GM23338 (cell line): ENCODE measurements at regions not wholly inside any gene's neighbourhood (a gene's known extent, or its start where the extent isn't known, plus 50 kb on each side); places are given as distances from the start of the nearest gene placed in this dataset.

ENCODE experiments used
- ATAC-seq: fragments of 200-7000 bp; cut with Tn5 transposase; 3 replicates; pipeline ENCODE4 v1.9.1; 2020
- DNase-seq: peaks from one replicate; pipeline ENCODE4 v3.0.0-alpha.2; 2015; ENCODE audit warnings: low spot score
- H2AFZ ChIP-seq: fragments of 200-600 bp; sonication (generic); 2 replicates; pipeline ENCODE4 v1.8.0; 2016; ENCODE audit warnings: antibody characterized with exemption, mild to moderate bottlenecking, moderate library complexity
- H3F3A ChIP-seq: fragments of 200-600 bp; sonication (generic); replicated peaks from 2 replicates; pipeline ENCODE4 v1.8.0; 2017; ENCODE audit warnings: antibody characterized with exemption, mixed run types, low read depth
- H3K27ac ChIP-seq: fragments of 200-600 bp; sonication (generic); 2 replicates; pipeline ENCODE4 v1.6.1; 2016; ENCODE audit warnings: low read depth
- H3K27me3 ChIP-seq: fragments of 200-600 bp; sonication (generic); 2 replicates; pipeline ENCODE4 v1.8.0; 2016; ENCODE audit warnings: mild to moderate bottlenecking, mixed run types, moderate library complexity; ENCODE audit not compliant: insufficient read depth
- H3K36me3 ChIP-seq: fragments of 200-600 bp; sonication (generic); 2 replicates; pipeline ENCODE4 v1.8.0; 2016; ENCODE audit warnings: mild to moderate bottlenecking; ENCODE audit not compliant: insufficient read depth
- H3K4me1 ChIP-seq: fragments of 200-600 bp; sonication (generic); 2 replicates; pipeline ENCODE4 v1.8.0; 2016; ENCODE audit warnings: mild to moderate bottlenecking, moderate library complexity; ENCODE audit not compliant: insufficient read depth
- H3K4me2 ChIP-seq: fragments of 200-600 bp; sonication (generic); 2 replicates; pipeline ENCODE4 v1.7.1; 2017; ENCODE audit warnings: mixed run types
- H3K4me3 ChIP-seq: fragments of 200-600 bp; sonication (generic); 2 replicates; pipeline ENCODE4 v1.6.1; 2016; ENCODE audit warnings: mixed run types
- H3K79me2 ChIP-seq: fragments of 200-600 bp; sonication (generic); replicated peaks from 2 replicates; pipeline ENCODE4 v1.8.0; 2017; ENCODE audit warnings: mild to moderate bottlenecking; ENCODE audit not compliant: insufficient read depth
- H3K9me2 ChIP-seq: fragments of 200-600 bp; sonication (generic); 2 replicates; pipeline ENCODE4 v1.8.0; 2017; ENCODE audit not compliant: insufficient read depth
- H4K20me1 ChIP-seq: fragments of 200-600 bp; sonication (generic); replicated peaks from 2 replicates; pipeline ENCODE4 v1.8.0; 2017; ENCODE audit warnings: mild to moderate bottlenecking; ENCODE audit not compliant: insufficient read depth
- H3K27ac Mint-ChIP-seq: 2 replicates; pipeline ENCODE4 v1.8.0; 2020; ENCODE audit warnings: inconsistent platforms, mild to moderate bottlenecking, moderate library complexity, mixed read lengths
- H3K27me3 Mint-ChIP-seq: 3 replicates; pipeline ENCODE4 v1.8.0; 2022; ENCODE audit warnings: low read depth, mild to moderate bottlenecking, moderate library complexity, mixed read lengths, inconsistent platforms; ENCODE audit not compliant: insufficient read depth, poor library complexity
- H3K36me3 Mint-ChIP-seq: 3 replicates; pipeline ENCODE4 v1.8.0; 2021; ENCODE audit warnings: low read depth, mild to moderate bottlenecking, inconsistent platforms, moderate library complexity, mixed read lengths
- H3K4me1 Mint-ChIP-seq: 3 replicates; pipeline ENCODE4 v1.8.0; 2020; ENCODE audit warnings: mild to moderate bottlenecking, inconsistent platforms, mixed read lengths
- H3K4me3 Mint-ChIP-seq: 3 replicates; pipeline ENCODE4 v1.8.0; 2021; ENCODE audit warnings: moderate library complexity, mild to moderate bottlenecking, inconsistent platforms, mixed read lengths
- H3K9me3 Mint-ChIP-seq: 3 replicates; pipeline ENCODE4 v1.8.0; 2020; ENCODE audit warnings: moderate library complexity, mild to moderate bottlenecking, inconsistent platforms, mixed read lengths
- CREB1 ChIP-seq: fragments of 250-450 bp; sonication (Bioruptor Pico); IDR thresholded peaks from 2 replicates; pipeline ENCODE4 v1.5.0; 2020; ENCODE audit warnings: low read depth, mild to moderate bottlenecking, moderate library complexity
- CTCF ChIP-seq, 2 experiments: fragments of 200-600 bp in 1 of 2; sonication (generic) in 1 of 2; conservative IDR thresholded peaks; 2 replicates each; pipeline versions ENCODE4 v1.5.1 to v1.6.1; 2016 to 2017; ENCODE audit warnings: antibody characterized with exemption in 2 of 2, low read depth in 2 of 2, mild to moderate bottlenecking in 2 of 2, moderate library complexity in 1 of 2
- ETS1 ChIP-seq: IDR thresholded peaks from 2 replicates; pipeline ENCODE4 v1.6.1; 2016; ENCODE audit warnings: antibody characterized with exemption
- EZH2 ChIP-seq: fragments of 200-600 bp; sonication (generic); IDR thresholded peaks from one replicate; pipeline ENCODE4 v1.8.0; 2017; ENCODE audit warnings: antibody characterized with exemption, mild to moderate bottlenecking, low read depth; ENCODE audit not compliant: unreplicated experiment
- EZH2phosphoT487 ChIP-seq: fragments of 200-600 bp; sonication (generic); IDR thresholded peaks from one replicate; pipeline ENCODE4 v1.8.1; 2018; ENCODE audit warnings: antibody characterized with exemption; ENCODE audit not compliant: unreplicated experiment
- JUNB ChIP-seq: IDR thresholded peaks from one replicate; pipeline ENCODE4 v1.6.1; 2016; ENCODE audit warnings: antibody characterized with exemption; ENCODE audit not compliant: unreplicated experiment
- NANOG ChIP-seq: IDR thresholded peaks from 2 replicates; pipeline ENCODE4 v1.6.1; 2016; ENCODE audit warnings: antibody characterized with exemption, borderline replicate concordance
- POLR2AphosphoS5 ChIP-seq: IDR thresholded peaks from 2 replicates; pipeline ENCODE4 v1.6.1; 2016; ENCODE audit warnings: antibody characterized with exemption, low read depth
- REST ChIP-seq: IDR thresholded peaks from one replicate; pipeline ENCODE4 v1.6.1; 2018; ENCODE audit warnings: antibody characterized with exemption; ENCODE audit not compliant: unreplicated experiment
- STAT1 ChIP-seq: IDR thresholded peaks from one replicate; pipeline ENCODE4 v1.6.1; 2016; ENCODE audit warnings: antibody characterized with exemption; ENCODE audit not compliant: unreplicated experiment
- ZNF114 ChIP-seq: fragments of 250-450 bp; sonication (Bioruptor Pico); IDR thresholded peaks from 2 replicates; pipeline ENCODE4 v1.5.0; 2020; ENCODE audit warnings: mild to moderate bottlenecking, moderate library complexity
- ZNF331 ChIP-seq: fragments of 250-450 bp; sonication (Bioruptor Pico); IDR thresholded peaks from 2 replicates; pipeline ENCODE4 v1.5.0; 2020; ENCODE audit warnings: low read depth, mild to moderate bottlenecking, moderate library complexity
- ZNF462 ChIP-seq: fragments of 250-450 bp; sonication (Bioruptor Pico); IDR thresholded peaks from 2 replicates; pipeline ENCODE4 v1.5.0; 2020; ENCODE audit warnings: mild to moderate bottlenecking, moderate library complexity

- no peak for ATAC-seq
- Histone ChIP-seq H3K4me1 (no peaks in the 10 kb centered on the region), H3K27me3 (no peaks in the 10 kb centered on the region), H3F3A (no peaks in the 10 kb centered on the region), H2AFZ (no peak overlapping the region), H3K79me2 (no peaks in the 10 kb centered on the region), H4K20me1 (no peaks in the 10 kb centered on the region), H3K4me2 (no peak overlapping the region), H3K9me2 (no peaks in the 10 kb centered on the region), H3K4me3 (no peak overlapping the region), H3K27ac (no peak overlapping the region), H3K36me3 (no peaks in the 10 kb centered on the region)
- H3K4me3 Mint-ChIP-seq = no peak overlapping the region
- TF ChIP-seq CREB1 (no peak), NANOG (no peak), REST (no peak), STAT1 (no peak), CTCF (conservative IDR thresholded peaks at IDR 0.05; ENCODE audit: low read depth in 2 of 2) (no peak), EZH2 (no peak), ETS1 (no peak), ZNF462 (CRISPR knock-in tag) (no peak), EZH2phosphoT487 (no peak), ZNF331 (CRISPR knock-in tag) (no peak), ZNF114 (no peak), POLR2AphosphoS5 (no peak), JUNB (no peak)
- no peaks in the 10 kb centered on the region for H3K4me1 Mint-ChIP-seq
- H3K27me3 Mint-ChIP-seq = no peaks in the 10 kb centered on the region
- no peaks in the 10 kb centered on the region for H3K9me3 Mint-ChIP-seq
- no peak for DNase-seq
- H3K27ac Mint-ChIP-seq = no peak overlapping the region
- H3K36me3 Mint-ChIP-seq = no peaks in the 10 kb centered on the region
Observed at GRCh38 chr1:79530476-79530875, 523.9 kb upstream of the ADGRL4 start.
